GM12878 (cell line): ENCODE measurements at regions not wholly inside any gene's neighbourhood (a gene's known extent, or its start where the extent isn't known, plus 50 kb on each side); places are given as distances from the start of the nearest gene placed in this dataset.

Experiments used
- ASH2L ChIP-seq: fragments of 300-600, 200-600 bp; sonication (generic); IDR thresholded peaks from 2 replicates; pipeline ENCODE4 v1.6.1; 2017; ENCODE audit warnings: low read depth, mild to moderate bottlenecking, borderline replicate concordance
- BCL3 ChIP-seq: IDR thresholded peaks from 2 replicates; pipeline ENCODE4 v1.6.1; 2011; ENCODE audit warnings: borderline replicate concordance, low read depth, mild to moderate bottlenecking, moderate library complexity, low read length; ENCODE audit not compliant: insufficient read depth, poor library complexity, severe bottlenecking
- CHD2 ChIP-seq: IDR thresholded peaks from 2 replicates; pipeline ENCODE4 v1.6.1; 2011; ENCODE audit warnings: low read depth, low read length, improper control_type of control experiment, borderline replicate concordance
- CHD4 ChIP-seq: fragments of 200-600 bp; sonication (generic); IDR thresholded peaks from 2 replicates; pipeline ENCODE4 v1.6.1; 2016; ENCODE audit warnings: mild to moderate bottlenecking
- E4F1 ChIP-seq: fragments of 450-650 bp; IDR thresholded peaks from 2 replicates; pipeline ENCODE4 v1.6.1; 2018; ENCODE audit warnings: borderline replicate concordance, mild to moderate bottlenecking; ENCODE audit not compliant: partially characterized antibody
- ELK1 ChIP-seq: IDR thresholded peaks from 2 replicates; pipeline ENCODE4 v1.6.1; 2012; ENCODE audit warnings: low read depth, low read length, improper control_type of control experiment
- MTA3 ChIP-seq: IDR thresholded peaks from 2 replicates; pipeline ENCODE4 v1.6.1; 2012; ENCODE audit warnings: low read length, inconsistent platforms, borderline replicate concordance
- NBN ChIP-seq: fragments of 450-650 bp; IDR thresholded peaks from 2 replicates; pipeline ENCODE4 v1.6.1; 2016
- NR2F1 ChIP-seq: fragments of 450-650 bp; conservative IDR thresholded peaks from 2 replicates; pipeline ENCODE4 v1.6.1; 2017; ENCODE audit warnings: mild to moderate bottlenecking
- RFX5 ChIP-seq: IDR thresholded peaks from 2 replicates; pipeline ENCODE4 v1.6.1; 2011; ENCODE audit warnings: low read depth, low read length, improper control_type of control experiment
- SIN3A ChIP-seq: IDR thresholded peaks from 2 replicates; pipeline ENCODE4 v1.6.1; 2012; ENCODE audit warnings: low read depth, low read length, improper control_type of control experiment
- SUZ12 ChIP-seq: fragments of 200-600 bp; sonication (generic); IDR thresholded peaks from one replicate; pipeline ENCODE4 v1.6.1; 2018; ENCODE audit warnings: antibody characterized with exemption, mild to moderate bottlenecking; ENCODE audit not compliant: unreplicated experiment
- TBL1XR1 ChIP-seq: IDR thresholded peaks from 2 replicates; pipeline ENCODE4 v1.6.1; 2012; ENCODE audit warnings: low read depth, low read length, improper control_type of control experiment
- YBX1 ChIP-seq: fragments of 450-650 bp; IDR thresholded peaks from 2 replicates; pipeline ENCODE4 v1.6.1; 2016; ENCODE audit warnings: antibody characterized with exemption
- ZBTB4 ChIP-seq: fragments of 450-650 bp; formaldehyde crosslinking; IDR thresholded peaks from 2 replicates; pipeline ENCODE4 v1.4.0; 2022; ENCODE audit warnings: mild to moderate bottlenecking, moderate library complexity
- ZBTB40 ChIP-seq: fragments of 450-650 bp; IDR thresholded peaks from 2 replicates; pipeline ENCODE4 v1.6.1; 2016; ENCODE audit warnings: mild to moderate bottlenecking, moderate library complexity, borderline replicate concordance
- ZNF622 ChIP-seq: fragments of 450-650 bp; IDR thresholded peaks from 2 replicates; pipeline ENCODE4 v1.6.1; 2017; ENCODE audit warnings: mild to moderate bottlenecking, inconsistent platforms

DNA sequence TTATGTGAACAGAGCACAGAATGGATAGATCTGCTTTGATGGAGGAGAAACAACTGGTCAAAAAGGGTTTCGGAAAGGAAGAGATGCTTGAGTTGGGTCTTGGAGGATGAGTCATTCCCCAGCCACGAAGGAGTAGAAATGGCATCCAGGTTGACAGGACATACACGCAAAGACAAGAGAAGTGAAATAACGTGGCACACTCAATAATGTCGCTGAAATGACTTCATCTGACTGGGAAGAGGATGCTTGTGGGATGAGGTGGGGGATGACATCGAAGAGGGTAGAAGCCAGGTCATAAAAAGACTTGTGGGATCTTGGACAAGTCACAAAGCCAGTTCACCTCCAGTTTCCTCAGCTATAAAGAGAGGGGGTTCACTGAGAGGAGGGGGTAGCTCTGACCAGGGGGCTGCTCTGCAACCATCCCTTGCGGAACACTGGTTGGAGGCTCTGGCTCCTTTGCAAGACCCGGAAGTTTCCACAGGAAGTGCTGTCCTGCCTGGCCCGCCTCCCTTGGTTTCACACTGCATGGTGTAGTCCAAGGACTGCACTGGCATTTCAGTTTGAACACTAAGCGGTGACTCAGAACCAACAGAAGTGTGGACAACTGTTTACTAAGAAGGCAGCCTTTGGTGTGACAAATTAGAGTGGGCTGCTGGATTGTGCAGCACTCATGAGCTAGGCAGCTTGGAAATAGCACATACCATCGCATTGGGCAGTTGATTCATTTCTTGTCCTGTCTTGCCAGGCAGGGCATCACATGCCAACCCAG lies 189.9 kb upstream of the ADO start (continued):
- TF ChIP-seq ZBTB4, result no peak
- TF ChIP-seq BCL3, result no peak
- no peak for TF ChIP-seq E4F1
- no peak for TF ChIP-seq ASH2L
- no peak for TF ChIP-seq ZNF622
- TF ChIP-seq SUZ12, result no peak
- no peak for TF ChIP-seq YBX1
- no peak for TF ChIP-seq RFX5
- TF ChIP-seq NR2F1, result no peak
- no peak for TF ChIP-seq SIN3A
- peak; percentile 97; the same call in 1 of the 2 replicates for TF ChIP-seq MTA3
- TF ChIP-seq CHD2, result no peak
- TF ChIP-seq TBL1XR1, result no peak
- no peak for TF ChIP-seq ZBTB40
- no peak for TF ChIP-seq ELK1
- no peak for TF ChIP-seq NBN
- TF ChIP-seq CHD4, result no peak
